NCI-H146 treated with DMSO at 0.1 percent for 48 hours (cell line): ENCODE measurements at regions not wholly inside any gene's neighbourhood (a gene's known extent, or its start where the extent isn't known, plus 50 kb on each side); places are given as distances from the start of the nearest gene placed in this dataset.
"Not testable (repeated sequence)": the region's sequence is repeated elsewhere in the genome, so short reads cannot be mapped to it uniquely, and the experiment has no call there.

Experiments
- DNase-seq: peaks from one replicate; lab custom pipeline; 2025; ENCODE audit not compliant: unreplicated experiment; lab: John Stamatoyannopoulos, UW

GRCh38 chr12:72148709-72149108 lies 123.5 kb upstream of the TRHDE start:
- no peak for DNase-seq

- no peak for DNase-seq
Observed at GRCh38 chr12:72162875-72163274, 109.3 kb upstream of the TRHDE start.

GRCh38 chr12:72168851-72169250 lies 103.3 kb upstream of the TRHDE start:
- no peak for DNase-seq

GRCh38 chr12:72173974-72174373 lies 98.2 kb upstream of the TRHDE start:
- DNase-seq, result no peak

- no peak for DNase-seq
Observed at GRCh38 chr12:72178244-72178643, 93.9 kb upstream of the TRHDE start.

GRCh38 chr12:72178871-72179270 lies 93.3 kb upstream of the TRHDE start:
- no peak for DNase-seq

- DNase-seq, result no peak
Observed at GRCh38 chr12:72179841-72180240, 92.3 kb upstream of the TRHDE start.

- not testable (repeated sequence) for DNase-seq
Observed at GRCh38 chr12:72184971-72185533, 87.1 kb upstream of the TRHDE start.

- DNase-seq, result no peak
Observed at GRCh38 chr12:72189266-72189665, 82.9 kb upstream of the TRHDE start.

- no peak for DNase-seq
Observed at GRCh38 chr12:72191761-72192160, 80.4 kb upstream of the TRHDE start.

- DNase-seq, result no peak
Observed at GRCh38 chr12:72197790-72198189, 74.4 kb upstream of the TRHDE start.

- DNase-seq, result no peak
Observed at GRCh38 chr12:72201457-72201856, 70.7 kb upstream of the TRHDE start.

GRCh38 chr12:72203764-72204335 lies 68.3 kb upstream of the TRHDE start:
- no peak for DNase-seq

- DNase-seq, result peak; percentile 16
Observed at GRCh38 chr12:72207079-72207478, 65.1 kb upstream of the TRHDE start.

- no peak for DNase-seq
Observed at GRCh38 chr12:72207486-72208409, 64.4 kb upstream of the TRHDE start.

- DNase-seq, result no peak
Observed at GRCh38 chr12:72209086-72209485, 63.1 kb upstream of the TRHDE start.

- no peak for DNase-seq
Observed at GRCh38 chr12:72214163-72214562, 58.0 kb upstream of the TRHDE start.

GRCh38 chr12:72215287-72215686 lies 56.9 kb upstream of the TRHDE start:
- DNase-seq, result not testable (repeated sequence)

GRCh38 chr12:72219937-72220336 lies 52.2 kb upstream of the TRHDE start:
- no peak for DNase-seq
